Kidney (tissue), 13 donors: ENCODE measurements at regions not wholly inside any gene's neighbourhood (a gene's known extent, or its start where the extent isn't known, plus 50 kb on each side); places are given as distances from the start of the nearest gene placed in this dataset.
"Not testable (repeated sequence)": the region's sequence is repeated elsewhere in the genome, so short reads cannot be mapped to it uniquely, and the experiment has no call there.

ENCODE experiments used
- DNase-seq, 5 donors: peaks; one replicate each; pipeline ENCODE4 v3.0.0-alpha.2; 2013 to 2020
- FAIRE-seq: peaks from 2 replicates; lab custom pipeline; 2012; peaks lifted over from hg19 to GRCh38; lab: Jason Lieb, UNC
- H3K27ac ChIP-seq, 2 donors: one replicate each; pipeline ENCODE4 v1.7.0; 2013; ENCODE audit warnings: low read depth in 2 of 2, low read length in 2 of 2, inconsistent platforms in 1 of 2
- H3K27me3 ChIP-seq: one replicate; pipeline ENCODE4 v1.7.1; 2013; ENCODE audit warnings: low read length, inconsistent platforms; ENCODE audit not compliant: control insufficient read depth, insufficient read depth
- H3K36me3 ChIP-seq, 3 donors: one replicate each; pipeline versions ENCODE4 v1.7.0 to v1.7.1; 2013; ENCODE audit warnings: low read length in 3 of 3, control low read depth in 1 of 3, inconsistent platforms in 1 of 3; ENCODE audit not compliant: insufficient read depth in 3 of 3, control insufficient read depth in 2 of 3
- H3K4me1 ChIP-seq, 3 donors: one replicate each; pipeline versions ENCODE4 v1.7.0 to v1.7.1; 2013; ENCODE audit warnings: low read length in 3 of 3, inconsistent platforms in 1 of 3, low read depth in 1 of 3; ENCODE audit not compliant: control insufficient read depth in 2 of 3, insufficient read depth in 2 of 3
- H3K4me3 ChIP-seq, 3 donors: one replicate each; pipeline versions ENCODE4 v1.7.0 to v1.8.1; 2013; ENCODE audit warnings: low read length in 3 of 3, control low read depth in 1 of 3, inconsistent platforms in 1 of 3
- H3K9ac ChIP-seq, 3 donors: one replicate each; pipeline versions ENCODE4 v1.7.0 to v1.7.1; 2013; ENCODE audit warnings: low read length in 3 of 3, control low read depth in 1 of 3, inconsistent platforms in 1 of 3
- H3K9me3 ChIP-seq, 3 donors: one replicate each; pipeline versions ENCODE4 v1.7.0 to v1.7.1; 2013; ENCODE audit warnings: low read length in 3 of 3, control low read depth in 1 of 3, inconsistent platforms in 1 of 3; ENCODE audit not compliant: control insufficient read depth in 2 of 3, insufficient read depth in 1 of 3
- CTCF ChIP-seq: IDR thresholded peaks from 3 replicates; pipeline ENCODE4 v1.5.1; 2012; ENCODE audit warnings: mild to moderate bottlenecking, moderate library complexity, borderline replicate concordance; ENCODE audit not compliant: insufficient read depth; ENCODE audit errors: extremely low read depth
- intact Hi-C: fragments of 100-400 bp; cut with DNase I; formaldehyde crosslinking; loops from one replicate; pipeline ENCODE4 v1.11.1; 2022
- donor health status: control.
- donor health status: control.
- donor health status: control.
- donor health status: control.
- donor health status: control.
- donor health status: DM: yes; HTN: yes; CAD: no.
- donor health status: Normal renal cell carcinoma (clear cell type).

GRCh38 chr13:102530751-102531150 is 66.0 kb upstream of the TPP2 start:
- Histone ChIP-seq H3K9ac (no peak overlapping the region), H3K9me3 (no peaks in the 10 kb centered on the region), H3K27me3 (no peaks in the 10 kb centered on the region), H3K36me3 (no peaks in the 10 kb centered on the region), H3K27ac (no peak overlapping the region), H3K4me1 (no peaks in the 10 kb centered on the region), H3K4me3 (no peak overlapping the region)
- intact Hi-C loops, result no loop called here
- FAIRE-seq, result no peak
- TF ChIP-seq CTCF, result no peak
- DNase-seq, result no peak

GRCh38 chr13:102522251-102522650 is 74.5 kb upstream of the TPP2 start:
- H3K4me1 ChIP-seq, H3K9ac ChIP-seq, H3K36me3 ChIP-seq, FAIRE-seq, H3K27me3 ChIP-seq, DNase-seq, intact Hi-C loops, H3K27ac ChIP-seq, H3K9me3 ChIP-seq, H3K4me3 ChIP-seq: not testable (repeated sequence)

- no peaks in the 10 kb centered on the region for H3K27me3 ChIP-seq
- H3K9ac ChIP-seq, result no peak overlapping the region
- FAIRE-seq (no peak), DNase-seq (no peak)
- H3K4me1 ChIP-seq, result no peaks in the 10 kb centered on the region
- no peak for TF ChIP-seq CTCF
- H3K36me3 ChIP-seq, result no peaks in the 10 kb centered on the region
- no peak overlapping the region for H3K4me3 ChIP-seq
- intact Hi-C loops, result no loop called here
- H3K9me3 ChIP-seq, result no peaks in the 10 kb centered on the region
- H3K27ac ChIP-seq, result no peak overlapping the region
These were observed 78.8 kb upstream of the TPP2 start for GRCh38 chr13:102517959-102518358.

- TF ChIP-seq CTCF, result no peak
- Histone ChIP-seq H3K27ac (no peak overlapping the region), H3K27me3 (no peaks in the 10 kb centered on the region), H3K36me3 (no peaks in the 10 kb centered on the region), H3K9me3 (no peaks in the 10 kb centered on the region), H3K9ac (no peak overlapping the region), H3K4me3 (no peak overlapping the region), H3K4me1 (no peaks in the 10 kb centered on the region)
- DNase-seq (no peak), FAIRE-seq (no peak)
- intact Hi-C loops, result no loop called here
These were observed 86.7 kb upstream of the TPP2 start for GRCh38 chr13:102510072-102510471.
